ENCODE measurements at regions not wholly inside any gene's neighbourhood (a gene's known extent, or its start where the extent isn't known, plus 50 kb on each side); places are given as distances from the start of the nearest gene placed in this dataset.
A peak's percentile ranks its signal among the peaks of the same experiment; 100 is the strongest.
"Not testable (repeated sequence)": the region's sequence is repeated elsewhere in the genome, so short reads cannot be mapped to it uniquely, and the experiment has no call there.

DNA sequence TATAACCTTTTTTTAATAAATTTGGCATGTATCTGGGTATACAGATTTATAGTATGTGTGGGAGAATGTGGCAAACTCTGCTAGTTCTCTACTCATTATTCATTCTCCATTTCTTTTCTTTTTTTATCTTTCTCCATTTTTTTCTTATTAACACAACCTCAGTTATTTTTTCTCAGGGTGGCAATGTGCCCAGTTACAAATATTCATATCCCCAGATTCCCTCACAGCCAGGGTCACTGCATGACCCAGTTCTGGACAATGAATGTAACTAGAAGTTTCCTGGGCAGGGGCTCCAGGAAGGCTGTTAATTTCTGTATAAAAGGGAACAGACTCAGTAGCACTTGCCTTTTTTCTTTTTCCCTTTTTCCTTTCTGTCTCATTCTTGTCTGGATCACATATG, 95.6 kb downstream of the VCPKMT start:
- no peak for DNase-seq

DNA sequence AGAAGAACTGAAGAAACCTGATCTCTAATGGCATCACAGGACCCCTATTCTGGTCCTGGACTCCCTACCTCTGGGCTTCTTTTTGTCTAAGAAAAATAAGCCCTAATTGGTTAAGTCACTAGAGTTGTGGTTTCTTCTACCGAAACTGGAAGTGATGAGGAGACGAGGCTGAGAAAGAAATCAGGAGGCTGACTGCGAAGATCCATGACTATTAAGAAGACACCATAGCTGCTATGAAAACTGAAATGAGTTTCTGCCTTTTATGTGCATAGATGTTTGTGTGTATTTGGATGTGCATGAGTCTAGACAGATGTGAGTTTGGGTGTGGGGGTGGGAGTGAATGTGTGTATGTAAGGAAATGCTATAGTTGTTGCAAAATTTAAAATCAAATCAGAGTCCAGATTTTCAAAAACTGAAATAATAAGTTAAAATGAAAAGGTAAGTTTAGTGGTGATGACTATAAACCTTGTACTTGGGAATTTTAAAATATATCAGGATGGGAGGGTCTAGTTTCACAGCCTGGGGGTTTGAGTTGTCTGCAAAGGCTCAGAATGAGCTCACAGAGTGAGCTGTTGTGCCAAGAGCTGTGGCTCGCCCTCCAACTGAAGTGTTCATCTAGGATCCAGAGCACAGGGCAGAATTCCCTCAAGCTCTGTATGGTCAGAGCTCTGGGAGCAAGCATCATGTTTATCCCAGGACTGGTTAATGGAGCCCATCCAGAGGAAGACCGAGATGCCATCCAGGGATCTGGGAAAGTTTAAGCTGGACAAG, 94.9 kb downstream of the VCPKMT start:
- no peak for DNase-seq

GRCh38 chr14:50022661-50023060, 93.7 kb downstream of the VCPKMT start:
- no peak for DNase-seq

DNA sequence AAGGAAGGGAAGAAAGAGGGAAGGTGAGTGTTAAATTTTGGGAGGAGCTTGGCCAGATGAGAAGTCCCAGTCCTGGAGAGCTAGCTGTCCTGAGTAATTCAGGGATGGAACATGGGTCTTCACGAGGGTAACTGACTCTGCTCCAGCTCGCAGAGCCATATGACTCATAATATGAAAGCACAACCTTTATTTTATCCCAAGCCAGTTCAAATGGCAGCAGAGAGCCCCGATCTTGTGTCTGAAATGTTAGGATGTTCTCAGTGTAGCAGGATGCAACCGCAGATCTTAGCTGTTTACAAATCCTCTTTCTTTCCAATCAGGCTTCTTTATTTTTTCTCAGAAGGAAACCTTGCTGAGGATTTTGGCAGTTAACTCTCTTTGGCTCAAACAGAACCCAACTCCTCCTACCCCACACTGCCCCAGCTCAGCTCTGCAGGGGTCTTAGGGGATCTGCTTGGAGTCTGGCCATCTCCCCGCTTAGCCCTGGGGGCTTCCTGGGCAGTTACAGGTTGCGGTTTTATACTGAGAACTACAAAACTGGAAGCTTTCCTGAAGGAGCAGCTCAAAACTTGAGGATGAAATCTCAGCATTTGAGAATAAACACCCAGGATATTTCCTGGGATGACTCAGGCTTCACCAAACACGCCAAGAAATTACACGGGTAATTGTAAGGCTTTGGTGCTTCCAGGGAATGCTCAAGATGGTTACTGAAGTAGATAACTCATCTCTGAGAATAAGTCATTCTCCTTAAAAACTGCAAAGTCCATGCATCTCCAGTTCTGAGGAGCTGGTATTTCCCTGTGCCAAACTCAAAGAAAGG, 92.5 kb downstream of the VCPKMT start:
- no peak for DNase-seq

DNA sequence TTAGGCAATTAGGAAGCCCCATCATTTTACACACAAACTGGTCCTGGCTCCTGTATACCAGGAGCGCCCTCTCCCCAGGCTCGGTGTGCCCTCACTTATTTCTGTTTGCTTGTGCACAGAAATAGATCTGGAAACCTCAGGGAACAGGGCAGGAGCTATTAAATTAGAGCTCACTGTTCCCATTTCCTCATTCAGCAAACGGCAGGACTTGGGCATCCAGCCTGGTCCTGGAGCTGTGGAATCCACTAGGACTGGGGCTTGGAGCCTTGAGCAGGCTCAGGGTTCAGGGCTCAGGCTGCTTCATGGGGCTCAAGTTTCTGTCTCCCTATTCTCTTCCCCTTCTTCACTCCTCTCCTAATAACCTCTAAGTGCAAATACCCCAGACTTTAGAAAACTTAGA, 91.3 kb downstream of the VCPKMT start:
- DNase-seq: no peak

DNA sequence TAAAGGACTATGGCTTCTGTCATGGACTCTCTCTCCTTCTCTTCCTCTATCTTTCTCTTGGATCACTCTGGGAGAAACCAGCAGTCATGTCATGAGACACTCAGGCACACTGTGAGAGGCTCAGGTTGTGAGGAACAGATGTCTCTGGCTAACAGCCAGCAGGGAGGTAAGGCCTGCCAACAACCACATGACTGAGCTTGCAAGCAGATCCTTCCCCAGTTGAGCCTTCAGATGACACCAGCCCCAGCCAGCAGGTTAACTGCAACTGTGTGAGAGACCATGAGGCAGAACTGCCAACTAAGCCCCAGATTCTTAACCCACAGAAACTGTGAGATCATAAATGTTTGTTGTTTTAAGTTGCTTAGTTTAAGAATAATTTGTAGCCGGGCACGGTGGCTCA, 90.6 kb downstream of the VCPKMT start:
- no peak for DNase-seq

DNA sequence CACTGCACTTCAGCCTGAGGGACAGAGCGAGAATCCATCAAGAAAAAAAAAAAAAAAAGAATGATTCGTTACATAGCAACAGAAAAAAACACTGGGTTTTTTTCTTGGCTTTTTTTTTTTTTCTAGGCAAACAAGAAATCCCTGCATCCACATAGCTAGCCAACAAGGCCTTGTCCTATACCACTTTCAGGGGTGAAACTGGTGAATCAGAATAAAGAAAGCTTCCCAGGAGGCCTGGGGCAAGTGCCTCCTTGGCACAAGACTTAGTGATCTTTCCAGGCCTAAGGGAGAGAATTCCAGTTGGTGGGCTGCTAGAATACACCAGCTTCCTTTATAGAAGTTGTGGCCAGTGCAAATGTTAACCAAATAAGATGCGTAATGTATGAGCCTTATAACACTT, 90.0 kb downstream of the VCPKMT start:
- DNase-seq: no peak

- no peak for DNase-seq
Observed at GRCh38 chr14:50027816-50028215, 88.6 kb downstream of the VCPKMT start.

GRCh38 chr14:50028458-50028857, 87.9 kb downstream of the VCPKMT start:
- DNase-seq: no peak

DNA sequence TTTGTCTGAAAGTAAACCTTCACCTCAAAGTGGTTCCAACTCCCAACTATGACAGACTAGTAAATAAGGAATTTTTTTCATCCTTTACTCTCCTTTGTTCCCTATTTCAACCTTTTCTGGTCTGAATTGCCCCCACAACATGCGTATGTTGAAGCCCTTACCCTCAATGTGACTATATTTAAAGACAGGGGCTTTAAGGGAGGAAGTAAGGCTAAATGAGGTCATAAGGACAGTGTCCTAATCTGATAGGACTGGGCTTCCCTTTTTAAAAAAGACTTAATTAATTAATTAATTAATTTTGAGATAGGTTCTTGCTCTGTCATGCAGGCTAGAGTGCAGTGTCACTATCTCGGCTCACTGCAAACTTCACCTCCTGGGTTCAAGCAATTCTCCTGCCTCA, 86.3 kb downstream of the VCPKMT start:
- no peak for DNase-seq

DNA sequence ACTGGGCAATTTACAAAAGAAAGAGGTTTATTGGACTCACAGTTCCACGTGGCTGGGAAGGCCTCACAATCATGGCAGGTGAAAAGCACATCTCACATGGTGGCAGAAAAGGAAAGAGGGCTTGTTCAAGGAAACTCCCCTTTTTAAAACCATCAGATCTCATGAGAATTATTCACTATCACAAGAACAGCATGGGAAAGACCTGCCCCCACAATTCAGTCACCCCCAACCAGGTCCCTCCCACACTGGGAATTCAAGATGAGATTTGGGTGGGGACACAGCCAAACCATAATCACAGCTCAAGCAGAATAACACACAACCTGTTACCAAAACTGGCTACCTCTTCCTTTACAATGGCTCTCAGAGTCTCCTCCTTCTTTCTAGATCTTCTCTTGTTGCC, 85.5 kb downstream of the VCPKMT start:
- DNase-seq: not testable (repeated sequence)

DNA sequence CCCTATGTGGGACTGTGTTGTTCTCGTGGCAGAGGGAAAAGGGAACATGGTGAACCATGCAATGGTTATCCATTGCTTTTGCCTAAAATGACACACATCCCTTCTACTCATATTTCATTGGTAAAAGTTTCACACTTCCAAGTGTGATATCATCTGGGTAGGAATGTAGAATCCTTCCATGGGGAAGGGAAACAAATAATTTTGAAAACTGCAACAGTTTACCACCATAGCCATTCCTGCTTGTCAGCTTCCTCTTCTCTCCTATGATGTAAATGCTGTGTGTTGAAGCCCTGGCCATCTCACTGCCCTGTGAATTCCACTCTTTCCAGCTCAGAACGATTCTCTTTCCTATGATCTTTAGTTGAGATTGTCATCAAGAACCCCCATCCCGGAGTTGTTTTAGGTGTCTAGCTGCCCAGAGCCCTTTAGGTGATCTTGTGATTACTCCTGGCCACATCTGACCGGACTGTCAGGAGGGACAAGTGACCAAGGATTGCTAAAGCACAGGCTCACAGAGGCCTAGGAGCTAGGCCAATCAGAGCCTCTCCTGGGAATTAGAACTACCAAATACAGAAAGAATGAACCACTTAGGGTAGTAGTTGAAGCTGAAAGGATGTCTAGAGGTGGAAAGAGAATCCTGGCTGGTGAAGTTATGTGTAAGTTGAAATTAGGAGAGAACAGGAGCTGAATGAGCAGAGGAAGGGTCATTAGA, 84.6 kb downstream of the VCPKMT start:
- no peak for DNase-seq

DNA sequence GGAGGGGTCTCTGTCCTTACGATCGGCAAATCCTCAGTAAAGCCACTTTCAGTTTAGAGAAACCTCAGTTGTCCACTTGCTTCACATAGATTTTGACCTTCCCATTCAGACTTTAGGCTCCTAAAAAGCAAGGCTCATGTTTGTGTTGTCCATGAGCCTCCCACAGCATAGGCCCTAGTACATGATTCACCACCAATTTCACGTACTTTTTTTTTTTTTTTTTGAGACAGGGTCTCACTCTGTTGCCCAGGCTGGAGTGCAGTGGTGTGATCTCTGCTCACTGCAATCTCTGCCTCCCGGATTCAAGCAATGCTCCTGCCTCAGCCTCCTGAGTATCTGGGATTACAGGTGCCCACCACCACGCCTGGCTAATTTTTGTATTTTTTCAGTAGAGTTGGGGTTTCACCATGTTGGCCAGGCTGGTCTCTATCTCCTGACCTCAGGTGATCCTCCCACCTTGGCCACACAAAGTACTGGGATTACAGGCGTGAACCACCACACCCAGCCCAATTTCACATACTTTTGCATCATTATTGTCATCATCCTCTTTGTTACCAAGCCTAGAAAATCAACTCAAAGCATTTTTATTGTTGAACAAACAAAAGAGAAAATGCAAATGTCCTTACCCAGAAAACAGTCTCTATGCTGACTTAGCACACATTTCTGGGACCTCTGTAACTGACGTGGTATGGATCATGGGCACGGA, 83.8 kb downstream of the VCPKMT start:
- DNase-seq: not testable (repeated sequence)

GRCh38 chr14:50035214-50035613, 81.2 kb downstream of the VCPKMT start:
- no peak for DNase-seq

DNA sequence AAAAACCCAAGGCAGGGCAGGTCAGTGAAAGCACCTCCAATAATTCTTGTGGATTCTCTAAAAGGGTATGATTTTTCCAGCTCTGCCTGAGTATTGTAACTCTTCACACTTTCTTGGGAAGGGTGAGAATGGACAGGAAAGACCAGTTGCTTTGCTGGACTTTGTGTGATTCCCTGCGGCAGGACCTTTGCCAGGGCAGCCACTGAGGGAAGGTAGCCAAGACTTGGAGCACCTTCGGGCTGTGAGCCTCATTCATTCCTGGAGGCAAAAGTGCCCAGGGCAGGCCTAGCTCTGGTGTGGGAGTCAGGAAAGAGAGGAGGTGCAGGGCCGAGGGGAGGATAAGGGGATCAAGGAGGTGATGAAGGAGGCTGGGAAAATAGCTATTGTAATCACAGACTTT, 80.2 kb downstream of the VCPKMT start:
- no peak for DNase-seq

- DNase-seq: no peak
Observed at GRCh38 chr14:50036637-50037036, 79.7 kb downstream of the VCPKMT start.

DNA sequence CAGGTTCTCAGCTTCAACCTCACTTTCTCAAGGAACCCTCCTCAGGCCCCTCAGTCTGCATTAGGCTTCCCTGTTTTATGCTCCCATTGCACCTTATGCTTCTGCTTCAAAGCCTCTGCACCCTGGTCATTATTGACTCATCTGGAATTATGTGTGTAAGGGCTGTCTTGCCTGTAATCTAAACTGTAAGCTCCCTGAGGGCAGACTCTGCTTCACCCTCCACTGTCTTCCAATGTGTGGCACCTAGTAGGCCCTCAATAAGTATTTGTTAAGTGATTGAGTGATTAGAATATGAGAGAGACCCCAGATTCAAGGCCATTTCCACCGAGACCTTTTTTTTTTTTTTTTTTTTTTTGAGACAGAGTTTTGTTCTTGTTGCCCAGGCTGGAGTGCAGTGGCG, 79.1 kb downstream of the VCPKMT start:
- no peak for DNase-seq

GRCh38 chr14:50037852-50038251, 78.5 kb downstream of the VCPKMT start:
- DNase-seq: no peak

DNA sequence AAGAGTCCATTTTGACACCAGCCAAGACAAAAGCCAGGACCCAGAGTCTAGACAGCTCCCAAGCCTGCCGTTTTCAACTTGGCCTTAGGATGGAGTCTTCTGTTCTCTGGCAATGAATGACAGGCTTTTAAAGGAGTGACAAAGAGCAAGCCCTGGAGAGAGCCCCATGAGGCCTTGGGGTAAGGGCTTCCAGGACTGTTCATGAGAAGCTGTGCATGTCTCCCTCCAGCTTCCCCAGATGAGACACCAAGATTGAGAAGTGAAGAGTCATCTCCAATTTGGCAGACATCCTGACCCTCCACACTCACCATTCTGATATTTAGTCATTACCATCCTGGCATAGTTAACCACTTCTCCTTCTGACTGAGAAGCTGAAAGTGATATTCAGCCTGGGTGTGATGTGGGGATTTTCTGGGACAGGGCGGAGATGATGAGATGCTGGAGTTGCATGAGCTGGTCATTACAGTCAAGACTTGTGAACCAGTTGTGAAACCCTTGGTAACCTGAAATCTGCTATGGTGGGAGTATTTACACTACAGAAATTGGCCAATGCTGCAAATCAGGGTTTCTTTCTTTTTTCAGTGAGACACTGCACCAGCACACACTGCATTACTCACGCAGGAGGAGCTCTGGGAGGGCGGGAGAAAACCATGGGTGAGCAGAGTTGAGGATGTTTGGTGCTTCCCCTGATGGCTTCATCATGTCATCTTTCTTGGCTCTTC, 77.8 kb downstream of the VCPKMT start:
- peak; percentile 44 for DNase-seq

DNA sequence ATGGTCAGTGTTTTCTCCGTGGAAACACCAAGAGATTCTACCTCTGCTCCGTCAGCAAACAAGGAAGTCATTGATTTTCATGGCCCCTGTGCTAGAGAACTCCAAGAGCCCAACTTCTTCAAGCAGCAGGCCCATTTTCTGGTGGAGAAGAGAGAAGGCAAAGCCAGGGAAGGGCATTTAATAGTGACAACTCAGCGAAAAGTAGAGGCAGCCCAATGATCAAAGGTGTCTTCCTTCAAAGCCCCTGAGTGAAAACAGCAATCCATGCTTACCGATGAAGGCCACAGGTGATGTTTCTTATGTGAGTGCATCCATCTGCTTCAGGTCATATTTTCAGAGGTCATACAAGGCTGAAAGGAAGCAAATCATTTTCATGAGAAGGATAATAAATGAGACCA, 77.3 kb downstream of the VCPKMT start:
- no peak for DNase-seq

- no peak for DNase-seq
Observed at GRCh38 chr14:50039734-50040400, 76.5 kb downstream of the VCPKMT start.

GRCh38 chr14:50040401-50040775, 76.0 kb downstream of the VCPKMT start:
- DNase-seq: no peak

All from stimulated activated CD4-positive, alpha-beta T cell treated with anti-CD3 and anti-CD28 coated beads, Interleukin-12 subunit alpha, Interleukin-12 subunit beta, amount 100 ng/mL, for 4 hours (primary cell).